Keratinocyte (primary cell): ENCODE measurements at regions not wholly inside any gene's neighbourhood (a gene's known extent, or its start where the extent isn't known, plus 50 kb on each side); places are given as distances from the start of the nearest gene placed in this dataset.

Source experiments
- DNase-seq: peaks from one replicate; pipeline ENCODE4 v3.0.0-alpha.2; 2011; ENCODE audit warnings: low read depth, missing footprints, low spot score
- FAIRE-seq: peaks from 2 replicates; lab custom pipeline; 2011; peaks lifted over from hg19 to GRCh38; lab: Jason Lieb, UNC
- H2AFZ ChIP-seq: 2 replicates; pipeline ENCODE4 v1.6.0; 2012; ENCODE audit warnings: low read length, control low read depth, inconsistent platforms; ENCODE audit not compliant: control insufficient read depth
- H3K27ac ChIP-seq: 2 replicates; pipeline ENCODE4 v1.5.1; 2011; ENCODE audit warnings: low read length; ENCODE audit not compliant: control insufficient read depth, insufficient read depth
- H3K27me3 ChIP-seq: 3 replicates; pipeline ENCODE4 v1.6.0; 2011; ENCODE audit warnings: low read length; ENCODE audit not compliant: control insufficient read depth, insufficient read depth; ENCODE audit errors: extremely low read depth
- H3K36me3 ChIP-seq, 2 experiments: 2 replicates in 1 of 2; 3 replicates in 1 of 2; pipeline ENCODE4 v1.5.1; 2011; ENCODE audit warnings: low read length in 2 of 2, mild to moderate bottlenecking in 1 of 2; ENCODE audit not compliant: control insufficient read depth in 2 of 2, insufficient read depth in 2 of 2; ENCODE audit errors: extremely low read depth in 1 of 2
- H3K4me1 ChIP-seq: 3 replicates; pipeline ENCODE4 v1.5.1; 2011; ENCODE audit warnings: low read length; ENCODE audit not compliant: control insufficient read depth, insufficient read depth; ENCODE audit errors: extremely low read depth
- H3K4me2 ChIP-seq: 3 replicates; pipeline ENCODE4 v1.6.0; 2011; ENCODE audit warnings: low read depth, low read length; ENCODE audit not compliant: control insufficient read depth, insufficient read depth; ENCODE audit errors: extremely low read depth
- H3K4me3 ChIP-seq, 3 experiments: fragments of 200-600 bp in 1 of 3; sonication (generic) in 1 of 3; 2 replicates in 2 of 3; 3 replicates in 1 of 3; pipeline ENCODE4 v1.5.1; 2011 to 2016; ENCODE audit warnings: low read length in 3 of 3, mild to moderate bottlenecking in 3 of 3, control low read depth in 2 of 3, inconsistent platforms in 1 of 3, low read depth in 1 of 3, mixed read lengths in 1 of 3, mixed run types in 1 of 3, moderate library complexity in 1 of 3; ENCODE audit not compliant: control insufficient read depth in 2 of 3, insufficient read depth in 2 of 3; ENCODE audit errors: extremely low read depth in 1 of 3
- H3K79me2 ChIP-seq: 2 replicates; pipeline ENCODE4 v1.6.0; 2012; ENCODE audit warnings: low read length; ENCODE audit not compliant: control insufficient read depth, insufficient read depth
- H3K9ac ChIP-seq: 3 replicates; pipeline ENCODE4 v1.6.0; 2011; ENCODE audit warnings: low read length; ENCODE audit not compliant: control insufficient read depth, insufficient read depth; ENCODE audit errors: extremely low read depth
- H3K9me1 ChIP-seq: 3 replicates; pipeline ENCODE4 v1.6.0; 2011; ENCODE audit warnings: low read length; ENCODE audit not compliant: control insufficient read depth, insufficient read depth; ENCODE audit errors: extremely low read depth
- H3K9me3 ChIP-seq: 2 replicates; pipeline ENCODE4 v1.5.1; 2012; ENCODE audit warnings: low read depth, low read length; ENCODE audit not compliant: control insufficient read depth
- H4K20me1 ChIP-seq: 3 replicates; pipeline ENCODE4 v1.6.0; 2011; ENCODE audit warnings: low read length; ENCODE audit not compliant: control insufficient read depth, insufficient read depth; ENCODE audit errors: extremely low read depth
- CTCF ChIP-seq, 3 experiments: IDR thresholded peaks in 1 of 3; conservative IDR thresholded peaks in 1 of 3; optimal IDR thresholded peaks in 1 of 3; 2 replicates in 2 of 3; 3 replicates in 1 of 3; pipeline versions ENCODE3 to v1.5.1; 2011; ENCODE audit warnings: low read length in 3 of 3, mild to moderate bottlenecking in 3 of 3, moderate library complexity in 2 of 3, control low read depth in 1 of 3, inconsistent platforms in 1 of 3; ENCODE audit not compliant: insufficient read depth in 2 of 3; ENCODE audit errors: extremely low read depth in 1 of 3
- EZH2 ChIP-seq: IDR thresholded peaks from one replicate; pipeline ENCODE4 v1.6.1; 2012; ENCODE audit warnings: inconsistent platforms, mild to moderate bottlenecking, low read length, moderate library complexity
- dilution Hi-C: fragments of 300-500 bp; cut with MboI; formaldehyde crosslinking; loops from one replicate; pipeline ENCODE4 v1.7.0; 2020; ENCODE audit warnings: low sequenced_read_pairs; ENCODE audit not compliant: extremely low pct_ligation_motif_present

GRCh38 chr2:37549598-37549997, 121.8 kb downstream of the CDC42EP3 start:
- dilution Hi-C loops = loop anchor here (10.0 kb wide), 1 partner anchor 65 kb away; no protein-coding TSS in a partner anchor
- TF ChIP-seq EZH2 (no peak), CTCF (optimal IDR thresholded peaks at IDR 0.05 in 1 of 3, IDR thresholded peaks at IDR 0.05 in 1 of 3, conservative IDR thresholded peaks at IDR 0.05 in 1 of 3; ENCODE audit: extremely low read depth in 1 of 3, insufficient read depth in 2 of 3, low read length in 3 of 3) (no peak)

GRCh38 chr2:37550190-37550589, 121.3 kb downstream of the CDC42EP3 start:
- Histone ChIP-seq H3K79me2 (no peaks in the 10 kb centered on the region), H3K36me3 (no peaks in the 10 kb centered on the region), H3K9ac (no peak overlapping the region), H4K20me1 (no peaks in the 10 kb centered on the region), H3K27ac (no peak overlapping the region), H3K4me1 (peaks cover 12% of the 10 kb centered on the region), H3K27me3 (no peaks in the 10 kb centered on the region), H2AFZ (no peak overlapping the region), H3K4me3 (no peak overlapping the region), H3K4me2 (no peak overlapping the region), H3K9me1 (no peaks in the 10 kb centered on the region), H3K9me3 (no peaks in the 10 kb centered on the region)
- FAIRE-seq = no peak
- DNase-seq = no peak
- dilution Hi-C loops = no loop called here
- TF ChIP-seq EZH2 = no peak
- no peak for TF ChIP-seq CTCF (optimal IDR thresholded peaks at IDR 0.05 in 1 of 3, IDR thresholded peaks at IDR 0.05 in 1 of 3, conservative IDR thresholded peaks at IDR 0.05 in 1 of 3; ENCODE audit: extremely low read depth in 1 of 3, insufficient read depth in 2 of 3, low read length in 3 of 3)

More at GRCh38 chr2:37549598-37549997, 121.8 kb downstream of the CDC42EP3 start:
- H4K20me1 ChIP-seq = no peaks in the 10 kb centered on the region
- no peak overlapping the region for H2AFZ ChIP-seq
- no peaks in the 10 kb centered on the region for H3K36me3 ChIP-seq
- H3K79me2 ChIP-seq = no peaks in the 10 kb centered on the region
- H3K9me1 ChIP-seq = no peaks in the 10 kb centered on the region
- DNase-seq (no peak), FAIRE-seq (no peak)
- no peak overlapping the region for H3K27ac ChIP-seq
- H3K4me2 ChIP-seq = no peak overlapping the region
- no peaks in the 10 kb centered on the region for H3K9me3 ChIP-seq
- H3K4me1 ChIP-seq = peaks cover 12% of the 10 kb centered on the region
- H3K4me3 ChIP-seq = no peak overlapping the region
- no peak overlapping the region for H3K9ac ChIP-seq
- no peaks in the 10 kb centered on the region for H3K27me3 ChIP-seq
